ENCODE measurements at regions not wholly inside any gene's neighbourhood (a gene's known extent, or its start where the extent isn't known, plus 50 kb on each side); places are given as distances from the start of the nearest gene placed in this dataset.

GRCh38 chr14:27485193-27485592 lies 887.4 kb upstream of the NOVA1 start:
- no peaks in the 10 kb centered on the region for H3K4me1 ChIP-seq
- H3K27ac ChIP-seq, result no peak overlapping the region
- DNase-seq, result no peak
- no peaks in the 10 kb centered on the region for H3K27me3 ChIP-seq (ENCODE audit: low read depth)
- no peak for TF ChIP-seq CTCF (IDR thresholded peaks at IDR 0.05)
- H3K9me3 ChIP-seq, result no peaks in the 10 kb centered on the region
- ATAC-seq, result no peak
- H3K36me3 ChIP-seq, result no peaks in the 10 kb centered on the region
- no peak overlapping the region for H3K4me3 ChIP-seq
- intact Hi-C loops (cut with DNase I), result no loop called here

GRCh38 chr14:27506272-27506671 lies 908.4 kb upstream of the NOVA1 start:
- Histone ChIP-seq H3K4me1 (no peaks in the 10 kb centered on the region), H3K36me3 (no peaks in the 10 kb centered on the region), H3K27ac (no peak overlapping the region), H3K27me3 (ENCODE audit: low read depth) (no peaks in the 10 kb centered on the region), H3K9me3 (no peaks in the 10 kb centered on the region), H3K4me3 (no peak overlapping the region)
- DNase-seq, result no peak
- ATAC-seq, result peak in 1 of 2 donors; percentile 19
- intact Hi-C loops (cut with DNase I), result no loop called here
- no peak for TF ChIP-seq CTCF (IDR thresholded peaks at IDR 0.05)

GRCh38 chr14:27528328-27528727 lies 930.5 kb upstream of the NOVA1 start:
- H3K27ac ChIP-seq, result no peak overlapping the region
- no peak for TF ChIP-seq CTCF (IDR thresholded peaks at IDR 0.05)
- H3K36me3 ChIP-seq, result no peaks in the 10 kb centered on the region
- ATAC-seq (no peak), DNase-seq (no peak)
- no peaks in the 10 kb centered on the region for H3K9me3 ChIP-seq
- no peaks in the 10 kb centered on the region for H3K4me1 ChIP-seq
- no peak overlapping the region for H3K4me3 ChIP-seq
- no peaks in the 10 kb centered on the region for H3K27me3 ChIP-seq (ENCODE audit: low read depth)
- intact Hi-C loops (cut with DNase I), result no loop called here

- Histone ChIP-seq H3K27ac (no peak overlapping the region), H3K4me1 (no peaks in the 10 kb centered on the region), H3K9me3 (no peaks in the 10 kb centered on the region), H3K36me3 (no peaks in the 10 kb centered on the region), H3K4me3 (no peak overlapping the region), H3K27me3 (ENCODE audit: low read depth) (no peaks in the 10 kb centered on the region)
- TF ChIP-seq CTCF (IDR thresholded peaks at IDR 0.05), result no peak
- DNase-seq (no peak), ATAC-seq (no peak)
- intact Hi-C loops (cut with DNase I), result no loop called here
Observed at GRCh38 chr14:27536748-27537147, 938.9 kb upstream of the NOVA1 start.

GRCh38 chr14:27546111-27546510 lies 948.3 kb upstream of the NOVA1 start:
- Histone ChIP-seq H3K36me3 (no peaks in the 10 kb centered on the region), H3K4me1 (no peaks in the 10 kb centered on the region), H3K4me3 (no peak overlapping the region), H3K27ac (no peak overlapping the region), H3K27me3 (ENCODE audit: low read depth) (no peaks in the 10 kb centered on the region), H3K9me3 (no peaks in the 10 kb centered on the region)
- intact Hi-C loops (cut with DNase I), result no loop called here
- no peak for TF ChIP-seq CTCF (IDR thresholded peaks at IDR 0.05)
- no peak for ATAC-seq
- DNase-seq, result no peak

- ATAC-seq (no peak), DNase-seq (no peak)
- Histone ChIP-seq H3K36me3 (no peaks in the 10 kb centered on the region), H3K9me3 (no peaks in the 10 kb centered on the region), H3K4me3 (no peak overlapping the region), H3K27ac (no peak overlapping the region), H3K4me1 (no peaks in the 10 kb centered on the region), H3K27me3 (ENCODE audit: low read depth) (no peaks in the 10 kb centered on the region)
- no peak for TF ChIP-seq CTCF (IDR thresholded peaks at IDR 0.05)
- intact Hi-C loops (cut with DNase I), result no loop called here
Observed at GRCh38 chr14:27553790-27554189, 956.0 kb upstream of the NOVA1 start.
